Right lobe of liver (tissue), 6 donors: ENCODE measurements at regions not wholly inside any gene's neighbourhood (a gene's known extent, or its start where the extent isn't known, plus 50 kb on each side); places are given as distances from the start of the nearest gene placed in this dataset.

ENCODE experiments used
- ATAC-seq, 4 donors: fragments of 200-7000 bp; cut with Tn5 transposase; one replicate each; pipeline ENCODE4 v1.9.1; 2020; ENCODE audit warnings: mild to moderate bottlenecking in 4 of 4, moderate library complexity in 4 of 4
- DNase-seq, 3 donors: peaks; one replicate each; pipeline ENCODE4 v3.0.0-alpha.2; 2020
- H3K27ac ChIP-seq, 3 donors: fragments of 200-600 bp; one replicate each; pipeline ENCODE4 v1.8.0; 2022
- H3K27me3 ChIP-seq, 2 donors: fragments of 200-600 bp; one replicate each; pipeline ENCODE4 v1.8.0; 2022
- H3K36me3 ChIP-seq, 4 donors: fragments of 200-600 bp; sonication (generic) in 1 of 4; one replicate each; pipeline versions ENCODE4 v1.5.1 to v1.8.0; 2017 to 2022; ENCODE audit warnings: control low read depth in 1 of 4
- H3K4me1 ChIP-seq, 4 donors: fragments of 200-600 bp; sonication (generic) in 1 of 4; one replicate each; pipeline versions ENCODE4 v1.5.1 to v1.8.0; 2017 to 2022; ENCODE audit warnings: control low read depth in 1 of 4
- H3K4me3 ChIP-seq, 3 donors: fragments of 200-600 bp; one replicate each; pipeline ENCODE4 v1.8.0; 2022
- H3K9me3 ChIP-seq, 4 donors: fragments of 200-600 bp; sonication (generic) in 1 of 4; one replicate each; pipeline versions ENCODE4 v1.5.1 to v1.8.0; 2017 to 2022; ENCODE audit warnings: control low read depth in 1 of 4
- POLR2A ChIP-seq: fragments of 450-650 bp; IDR thresholded peaks from one replicate; pipeline ENCODE4 v1.6.1; 2017; ENCODE audit warnings: antibody characterized with exemption, mild to moderate bottlenecking
- WGBS: methylation state at CpG from one replicate; pipeline ENCODE4 v1.1.6; 2018; ENCODE audit warnings: low coverage, low lambda C conversion rate; ENCODE audit not compliant: insufficient coverage; ENCODE audit errors: missing lambda C conversion rate; 5-methylcytosine and 5-hydroxymethylcytosine counted together
- intact Hi-C, 2 donors: fragments of 100-400 bp; cut with DNase I; formaldehyde crosslinking; loops; one replicate each; pipeline versions ENCODE4 v1.11.2 to v1.14.1; 2022
- TF ChIP-seq, protein P1 (sequence below), 4 donors: fragments of 200-600 bp in 3 of 4; fragments of 450-650 bp in 1 of 4; IDR thresholded peaks; one replicate each; pipeline versions ENCODE4 v1.5.1 to v1.8.0; 2016 to 2022; ENCODE audit warnings: antibody characterized with exemption in 4 of 4, mild to moderate bottlenecking in 2 of 4
- donor health status: DM: no; HTN: yes; CAD: no.
- donor health status: DM: no; HTN: no; CAD: no.
- donor health status: DM: no; HTN: no; CAD: no.
- donor health status: DM: no; HTN: yes; CAD: no.
- donor health status: DM: no; HTN: yes; CAD: no.

DNA sequence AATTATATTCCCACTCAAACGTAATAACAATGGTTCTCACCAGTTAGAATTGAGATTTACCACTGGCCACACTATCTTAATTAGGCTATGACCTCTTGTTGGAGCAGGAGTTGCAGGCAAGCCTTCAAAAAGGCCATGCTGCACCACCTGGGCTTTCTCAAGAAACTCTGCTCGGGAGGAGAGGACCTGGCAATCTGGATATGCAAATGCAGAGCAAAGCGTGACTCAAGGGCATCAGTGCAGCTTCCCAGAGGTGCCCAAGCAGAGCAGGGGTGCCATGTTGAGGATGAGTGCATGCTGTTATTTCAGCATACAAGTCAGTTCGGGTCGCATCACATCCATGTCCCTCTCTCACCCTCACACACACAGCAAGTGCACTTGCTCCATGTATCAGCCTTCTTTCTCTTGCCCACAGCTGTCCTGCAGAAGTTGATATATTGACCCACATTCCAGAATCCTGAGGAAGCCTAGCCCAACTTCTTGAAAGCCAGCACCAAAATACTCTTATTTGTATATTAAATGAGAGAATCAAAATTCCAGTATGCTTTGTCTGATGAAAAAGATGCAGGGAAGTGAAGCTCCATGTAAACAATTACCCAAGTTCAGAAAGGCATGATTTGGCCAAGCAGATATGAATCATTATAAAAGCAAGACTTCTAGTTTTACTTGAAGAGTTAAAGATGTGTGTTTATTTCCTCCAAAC lies 55.7 kb upstream of the IL6 start:
- H3K4me3 ChIP-seq = no peak overlapping the region
- no peak overlapping the region for H3K27ac ChIP-seq
- WGBS = 70% methylated on average over 3 of the region's 5 CpGs
- H3K4me1 ChIP-seq = no peaks in the 10 kb centered on the region
- no peaks in the 10 kb centered on the region for H3K9me3 ChIP-seq
- no peaks in the 10 kb centered on the region for H3K27me3 ChIP-seq
- intact Hi-C loops = no loop called here
- no peak for TF ChIP-seq POLR2A
- H3K36me3 ChIP-seq = no peaks in the 10 kb centered on the region
- ATAC-seq (no peak), DNase-seq (no peak)

DNA sequence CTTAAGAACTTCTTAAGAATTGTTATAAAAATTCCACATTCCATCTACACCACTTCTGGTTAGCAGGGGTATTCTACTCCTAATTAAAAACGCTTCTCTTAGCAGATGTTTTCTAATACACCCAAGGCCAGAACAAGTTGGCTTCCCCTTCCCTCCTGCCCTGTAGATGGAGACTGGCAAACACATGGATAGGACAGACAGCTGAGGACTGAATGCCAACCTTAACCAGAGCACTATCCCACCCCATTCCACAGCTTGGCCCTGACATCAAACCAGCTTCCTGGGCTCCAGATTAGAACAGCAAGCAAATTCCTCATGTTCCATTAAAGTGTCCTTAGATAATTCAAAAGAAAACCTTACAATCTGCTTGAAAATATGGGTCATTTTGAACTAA lies 56.6 kb upstream of the IL6 start:
- Histone ChIP-seq H3K27me3 (no peaks in the 10 kb centered on the region), H3K36me3 (no peaks in the 10 kb centered on the region), H3K9me3 (no peaks in the 10 kb centered on the region), H3K4me1 (no peaks in the 10 kb centered on the region), H3K27ac (no peak overlapping the region), H3K4me3 (no peak overlapping the region)
- ATAC-seq (no peak), DNase-seq (no peak)
- WGBS = 50% methylated on average over 1 of the region's 1 CpG
- TF ChIP-seq, protein P1, sequence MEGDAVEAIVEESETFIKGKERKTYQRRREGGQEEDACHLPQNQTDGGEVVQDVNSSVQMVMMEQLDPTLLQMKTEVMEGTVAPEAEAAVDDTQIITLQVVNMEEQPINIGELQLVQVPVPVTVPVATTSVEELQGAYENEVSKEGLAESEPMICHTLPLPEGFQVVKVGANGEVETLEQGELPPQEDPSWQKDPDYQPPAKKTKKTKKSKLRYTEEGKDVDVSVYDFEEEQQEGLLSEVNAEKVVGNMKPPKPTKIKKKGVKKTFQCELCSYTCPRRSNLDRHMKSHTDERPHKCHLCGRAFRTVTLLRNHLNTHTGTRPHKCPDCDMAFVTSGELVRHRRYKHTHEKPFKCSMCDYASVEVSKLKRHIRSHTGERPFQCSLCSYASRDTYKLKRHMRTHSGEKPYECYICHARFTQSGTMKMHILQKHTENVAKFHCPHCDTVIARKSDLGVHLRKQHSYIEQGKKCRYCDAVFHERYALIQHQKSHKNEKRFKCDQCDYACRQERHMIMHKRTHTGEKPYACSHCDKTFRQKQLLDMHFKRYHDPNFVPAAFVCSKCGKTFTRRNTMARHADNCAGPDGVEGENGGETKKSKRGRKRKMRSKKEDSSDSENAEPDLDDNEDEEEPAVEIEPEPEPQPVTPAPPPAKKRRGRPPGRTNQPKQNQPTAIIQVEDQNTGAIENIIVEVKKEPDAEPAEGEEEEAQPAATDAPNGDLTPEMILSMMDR (IDR thresholded peaks at IDR 0.05) = no peak
- TF ChIP-seq POLR2A = no peak
- intact Hi-C loops = no loop called here

DNA sequence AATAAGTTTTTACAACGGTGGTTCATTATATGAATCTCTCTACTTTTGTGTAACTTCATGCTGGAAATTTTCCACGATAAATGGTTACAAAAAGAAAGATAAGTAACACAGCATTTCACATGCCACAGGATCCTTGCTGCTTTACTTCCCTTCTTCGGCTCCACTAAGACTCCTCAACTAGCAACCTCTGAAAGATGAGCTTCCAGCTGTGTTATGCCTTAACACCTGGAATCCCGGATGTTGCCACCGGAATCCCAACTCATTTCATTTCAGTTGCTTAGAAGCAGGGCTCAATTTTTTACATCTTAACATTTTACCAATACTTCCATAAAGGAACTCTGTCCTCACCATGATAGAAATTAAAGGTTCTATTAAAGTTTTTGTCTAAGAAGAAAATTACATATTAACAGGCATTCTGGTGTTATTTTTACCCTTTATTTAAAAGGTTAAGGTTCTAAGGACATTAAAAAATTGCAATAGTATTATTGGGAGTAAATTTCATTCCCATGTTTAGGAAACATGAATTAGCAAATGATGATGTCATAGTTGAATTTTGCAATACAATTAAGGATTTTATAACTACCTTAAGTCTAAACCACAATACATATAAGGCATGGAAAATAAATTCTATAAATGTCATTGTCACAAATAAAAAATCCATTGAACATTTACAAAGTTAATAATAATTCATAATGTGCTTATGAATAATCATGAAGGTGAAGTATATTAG lies 57.1 kb upstream of the IL6 start:
- 47% methylated on average over 5 of the region's 5 CpGs for WGBS

DNA sequence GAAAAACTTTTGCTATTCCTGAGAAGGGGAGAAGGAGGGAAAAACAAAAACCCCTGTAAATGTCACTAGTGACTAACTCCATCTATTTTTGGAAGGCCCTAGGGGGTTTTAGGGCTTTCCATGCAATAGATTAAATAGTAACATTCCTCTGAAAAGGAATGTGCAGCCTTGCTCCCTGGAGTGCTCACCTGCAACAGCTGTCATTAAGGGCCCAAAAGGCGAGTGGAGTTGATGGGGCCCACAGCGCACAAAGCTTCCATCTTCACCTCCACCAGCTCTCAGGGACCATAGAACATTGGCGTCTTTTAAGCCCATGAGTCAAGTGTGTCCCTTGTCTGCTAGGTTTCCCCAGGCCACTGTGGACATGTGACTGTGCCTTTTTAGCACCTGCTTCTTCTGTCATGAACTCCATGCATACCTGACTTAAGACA lies 58.0 kb upstream of the IL6 start:
- TF ChIP-seq POLR2A = no peak
- TF ChIP-seq, protein P1 (IDR thresholded peaks at IDR 0.05) = no peak
- H3K36me3 ChIP-seq = no peaks in the 10 kb centered on the region
- H3K27ac ChIP-seq = no peak overlapping the region
- H3K27me3 ChIP-seq = no peaks in the 10 kb centered on the region
- DNase-seq = no peak
- H3K4me3 ChIP-seq = no peak overlapping the region
- intact Hi-C loops = no loop called here
- WGBS = no CpG with 5 or more reads among the region's 3 CpGs
- ATAC-seq = no peak
- H3K4me1 ChIP-seq = no peaks in the 10 kb centered on the region
- no peaks in the 10 kb centered on the region for H3K9me3 ChIP-seq

More for the DNA sequence above, 57.1 kb upstream of the IL6 start:
- ATAC-seq (no peak), DNase-seq (no peak)
- intact Hi-C loops = no loop called here
- no peaks in the 10 kb centered on the region for H3K9me3 ChIP-seq
- no peaks in the 10 kb centered on the region for H3K4me1 ChIP-seq
- no peak for TF ChIP-seq POLR2A
- TF ChIP-seq, protein P1 (IDR thresholded peaks at IDR 0.05) = no peak
- no peaks in the 10 kb centered on the region for H3K36me3 ChIP-seq
- H3K4me3 ChIP-seq = no peak overlapping the region
- H3K27ac ChIP-seq = no peak overlapping the region
- H3K27me3 ChIP-seq = no peaks in the 10 kb centered on the region

DNA sequence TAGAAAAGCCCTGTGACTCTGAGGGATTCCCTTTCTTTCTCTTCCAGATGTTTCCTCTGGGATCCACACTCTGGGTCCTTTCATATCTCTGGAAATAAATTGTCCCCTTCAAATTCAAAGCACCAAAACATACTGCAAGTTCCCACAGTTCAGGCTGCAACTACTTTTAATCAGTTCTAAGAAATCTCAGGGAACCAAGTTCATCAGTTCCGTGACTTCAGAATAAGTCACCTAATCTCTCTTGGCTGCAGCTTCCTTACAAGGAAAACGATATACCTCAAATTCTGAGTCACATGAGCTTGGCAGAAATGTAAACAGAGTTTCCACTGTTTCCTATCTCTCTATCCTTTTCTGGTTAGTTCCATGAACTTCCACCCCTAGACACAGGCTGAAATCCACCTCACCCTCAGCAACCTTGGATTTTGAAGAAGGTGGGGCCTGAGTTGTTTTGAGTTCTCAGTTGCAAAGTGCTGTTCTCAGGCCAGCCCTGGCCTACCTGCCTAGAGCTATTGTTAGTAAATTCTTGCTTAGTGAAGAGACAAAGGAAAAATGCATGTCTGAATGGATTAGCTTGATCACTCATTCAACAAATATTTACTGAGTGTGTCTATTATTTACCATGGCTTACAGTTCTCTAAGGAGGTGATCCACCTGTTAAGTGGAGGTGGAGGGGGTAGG lies 59.3 kb upstream of the IL6 start:
- H3K27me3 ChIP-seq = no peaks in the 10 kb centered on the region
- TF ChIP-seq, protein P1 (IDR thresholded peaks at IDR 0.05) = no peak
- no peak for TF ChIP-seq POLR2A
- no peaks in the 10 kb centered on the region for H3K4me1 ChIP-seq
- DNase-seq (no peak), ATAC-seq (no peak)
- WGBS = 61% methylated on average over 2 of the region's 2 CpGs
- no peak overlapping the region for H3K4me3 ChIP-seq
- H3K9me3 ChIP-seq = no peaks in the 10 kb centered on the region
- no peaks in the 10 kb centered on the region for H3K36me3 ChIP-seq
- H3K27ac ChIP-seq = no peak overlapping the region
- intact Hi-C loops = no loop called here
